ENCODE measurements at regions not wholly inside any gene's neighbourhood (a gene's known extent, or its start where the extent isn't known, plus 50 kb on each side); places are given as distances from the start of the nearest gene placed in this dataset.

GRCh38 chr13:71964491-71965100, 97.6 kb upstream of the DACH1 start:
- WGBS, 4 donors, result 52 to 64% (median 55%) methylated on average over 8 of the region's 8 CpGs
- DNase-seq, result no peak
- TF ChIP-seq POLR2A (IDR thresholded peaks at IDR 0.05) (no peak), CTCF (IDR thresholded peaks at IDR 0.05) (no peak)
- H3K4me3 ChIP-seq, result no peak overlapping the region
- H3K27me3 ChIP-seq, result no peaks in the 10 kb centered on the region
- H3K36me3 ChIP-seq (replicated peaks in 1 of 2), result no peaks in the 10 kb centered on the region
- no peaks in the 10 kb centered on the region for H3K9me3 ChIP-seq (replicated peaks in 1 of 3)
- H3K27ac ChIP-seq, result no peak overlapping the region
- intact Hi-C loops (cut with DNase I), result no loop called here
- H3K4me1 ChIP-seq (replicated peaks in 1 of 2), result no peaks in the 10 kb centered on the region

GRCh38 chr13:71962735-71963134, 95.7 kb upstream of the DACH1 start:
- DNase-seq, result no peak
- TF ChIP-seq CTCF (IDR thresholded peaks at IDR 0.05) (no peak), POLR2A (IDR thresholded peaks at IDR 0.05) (no peak)
- Histone ChIP-seq H3K36me3 (replicated peaks in 1 of 2) (no peaks in the 10 kb centered on the region), H3K9me3 (replicated peaks in 1 of 3) (no peaks in the 10 kb centered on the region), H3K27ac (no peak overlapping the region), H3K4me3 (no peak overlapping the region), H3K4me1 (replicated peaks in 1 of 2) (no peaks in the 10 kb centered on the region), H3K27me3 (no peaks in the 10 kb centered on the region)
- intact Hi-C loops (cut with DNase I), result no loop called here
- 87 to 99% (median 93%) methylated on average over 3 of the region's 3 CpGs for WGBS, 4 donors

GRCh38 chr13:71962126-71962525, 95.1 kb upstream of the DACH1 start:
- WGBS, 4 donors, result 75 to 83% (median 80%) methylated on average over 2 of the region's 2 CpGs

GRCh38 chr13:71949441-71949840, 82.4 kb upstream of the DACH1 start:
- no peak for DNase-seq
- Histone ChIP-seq H3K4me3 (no peak overlapping the region), H3K4me1 (replicated peaks in 1 of 2) (no peaks in the 10 kb centered on the region), H3K9me3 (replicated peaks in 1 of 3) (no peaks in the 10 kb centered on the region), H3K27ac (no peak overlapping the region), H3K27me3 (no peaks in the 10 kb centered on the region), H3K36me3 (replicated peaks in 1 of 2) (no peaks in the 10 kb centered on the region)
- TF ChIP-seq CTCF (IDR thresholded peaks at IDR 0.05), result no peak
- no peak for TF ChIP-seq POLR2A (IDR thresholded peaks at IDR 0.05)
- 69 to 77% (median 71%) methylated on average over 2 of the region's 2 CpGs for WGBS, 4 donors
- intact Hi-C loops (cut with DNase I), result no loop called here

More at GRCh38 chr13:71962126-71962525, 95.1 kb upstream of the DACH1 start:
- no peak for DNase-seq
- H3K9me3 ChIP-seq (replicated peaks in 1 of 3), result no peaks in the 10 kb centered on the region
- H3K36me3 ChIP-seq (replicated peaks in 1 of 2), result no peaks in the 10 kb centered on the region
- intact Hi-C loops (cut with DNase I), result no loop called here
- no peak overlapping the region for H3K4me3 ChIP-seq
- TF ChIP-seq POLR2A (IDR thresholded peaks at IDR 0.05) (no peak), CTCF (IDR thresholded peaks at IDR 0.05) (no peak)
- no peaks in the 10 kb centered on the region for H3K27me3 ChIP-seq
- H3K27ac ChIP-seq, result no peak overlapping the region
- H3K4me1 ChIP-seq (replicated peaks in 1 of 2), result no peaks in the 10 kb centered on the region

Measured in adrenal gland (tissue), 9 donors.